NCI-H446 treated with DMSO at 0.1 percent for 48 hours (cell line): ENCODE measurements at regions not wholly inside any gene's neighbourhood (a gene's known extent, or its start where the extent isn't known, plus 50 kb on each side); places are given as distances from the start of the nearest gene placed in this dataset.
"Not testable (repeated sequence)": the region's sequence is repeated elsewhere in the genome, so short reads cannot be mapped to it uniquely, and the experiment has no call there.

ENCODE experiments used
- DNase-seq: peaks from one replicate; lab custom pipeline; 2025; lab: John Stamatoyannopoulos, UW

GRCh38 chr4:123217664-123218063, 178.9 kb upstream of the SPRY1 start:
- DNase-seq: no peak

GRCh38 chr4:123218981-123219380, 177.6 kb upstream of the SPRY1 start:
- DNase-seq: no peak

- DNase-seq: no peak
These were observed 167.3 kb upstream of the SPRY1 start for GRCh38 chr4:123229286-123229685.

GRCh38 chr4:123230061-123230460, 166.5 kb upstream of the SPRY1 start:
- no peak for DNase-seq

GRCh38 chr4:123232439-123232838, 164.2 kb upstream of the SPRY1 start:
- DNase-seq: no peak

- DNase-seq: no peak
These were observed 163.3 kb upstream of the SPRY1 start for GRCh38 chr4:123233136-123233768.

- DNase-seq: no peak
These were observed 161.6 kb upstream of the SPRY1 start for GRCh38 chr4:123234955-123235354.

- DNase-seq: no peak
These were observed 161.2 kb upstream of the SPRY1 start for GRCh38 chr4:123235431-123235830.

- DNase-seq: no peak
These were observed 160.0 kb upstream of the SPRY1 start for GRCh38 chr4:123236606-123237005.

- DNase-seq: not testable (repeated sequence)
These were observed 156.3 kb upstream of the SPRY1 start for GRCh38 chr4:123240286-123240685.

- not testable (repeated sequence) for DNase-seq
These were observed 153.4 kb upstream of the SPRY1 start for GRCh38 chr4:123243220-123243619.

- no peak for DNase-seq
These were observed 152.5 kb upstream of the SPRY1 start for GRCh38 chr4:123244137-123244536.

- DNase-seq: no peak
These were observed 150.5 kb upstream of the SPRY1 start for GRCh38 chr4:123246085-123246484.

- DNase-seq: no peak
These were observed 148.4 kb upstream of the SPRY1 start for GRCh38 chr4:123248085-123248659.

- no peak for DNase-seq
These were observed 146.8 kb upstream of the SPRY1 start for GRCh38 chr4:123249821-123250220.

- DNase-seq: no peak
These were observed 145.8 kb upstream of the SPRY1 start for GRCh38 chr4:123250843-123251242.

GRCh38 chr4:123255971-123256370, 140.6 kb upstream of the SPRY1 start:
- DNase-seq: no peak

- no peak for DNase-seq
These were observed 139.7 kb upstream of the SPRY1 start for GRCh38 chr4:123256901-123257300.

GRCh38 chr4:123257591-123257990, 139.0 kb upstream of the SPRY1 start:
- DNase-seq: no peak

GRCh38 chr4:123259676-123260646, 136.6 kb upstream of the SPRY1 start:
- no peak for DNase-seq

GRCh38 chr4:123260653-123261052, 135.9 kb upstream of the SPRY1 start:
- no peak for DNase-seq

GRCh38 chr4:123262080-123262479, 134.5 kb upstream of the SPRY1 start:
- no peak for DNase-seq

GRCh38 chr4:123265443-123265842, 131.2 kb upstream of the SPRY1 start:
- no peak for DNase-seq
